GM12872 (cell line): ENCODE measurements at regions not wholly inside any gene's neighbourhood (a gene's known extent, or its start where the extent isn't known, plus 50 kb on each side); places are given as distances from the start of the nearest gene placed in this dataset.

ENCODE experiments used
- TF ChIP-seq, protein P1 (sequence below): IDR thresholded peaks from 3 replicates; pipeline ENCODE4 v1.5.1; 2011; ENCODE audit warnings: low read depth, mild to moderate bottlenecking, low read length, moderate library complexity; ENCODE audit not compliant: insufficient read depth

DNA sequence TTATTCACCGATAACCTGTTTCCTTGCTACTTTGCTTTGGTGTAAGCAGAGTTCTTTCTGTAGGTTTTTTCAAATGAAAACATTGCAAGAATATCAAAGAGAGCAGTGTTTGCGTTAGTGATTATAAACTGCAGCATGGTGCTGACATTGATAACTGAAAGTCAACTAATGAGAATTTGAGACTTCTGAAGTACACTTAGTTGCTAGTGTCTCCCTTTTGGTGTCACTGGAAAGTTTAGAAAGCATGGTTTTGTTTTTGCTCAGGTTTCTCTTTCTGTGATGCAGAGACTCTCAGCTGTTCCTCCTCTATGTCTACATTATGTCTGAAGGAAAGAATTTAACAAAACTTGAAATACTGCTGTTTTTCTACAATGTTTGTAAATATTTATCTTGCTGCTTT lies 80.2 kb upstream of the ZNF169 start:
- TF ChIP-seq, protein P1, sequence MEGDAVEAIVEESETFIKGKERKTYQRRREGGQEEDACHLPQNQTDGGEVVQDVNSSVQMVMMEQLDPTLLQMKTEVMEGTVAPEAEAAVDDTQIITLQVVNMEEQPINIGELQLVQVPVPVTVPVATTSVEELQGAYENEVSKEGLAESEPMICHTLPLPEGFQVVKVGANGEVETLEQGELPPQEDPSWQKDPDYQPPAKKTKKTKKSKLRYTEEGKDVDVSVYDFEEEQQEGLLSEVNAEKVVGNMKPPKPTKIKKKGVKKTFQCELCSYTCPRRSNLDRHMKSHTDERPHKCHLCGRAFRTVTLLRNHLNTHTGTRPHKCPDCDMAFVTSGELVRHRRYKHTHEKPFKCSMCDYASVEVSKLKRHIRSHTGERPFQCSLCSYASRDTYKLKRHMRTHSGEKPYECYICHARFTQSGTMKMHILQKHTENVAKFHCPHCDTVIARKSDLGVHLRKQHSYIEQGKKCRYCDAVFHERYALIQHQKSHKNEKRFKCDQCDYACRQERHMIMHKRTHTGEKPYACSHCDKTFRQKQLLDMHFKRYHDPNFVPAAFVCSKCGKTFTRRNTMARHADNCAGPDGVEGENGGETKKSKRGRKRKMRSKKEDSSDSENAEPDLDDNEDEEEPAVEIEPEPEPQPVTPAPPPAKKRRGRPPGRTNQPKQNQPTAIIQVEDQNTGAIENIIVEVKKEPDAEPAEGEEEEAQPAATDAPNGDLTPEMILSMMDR, result no peak

DNA sequence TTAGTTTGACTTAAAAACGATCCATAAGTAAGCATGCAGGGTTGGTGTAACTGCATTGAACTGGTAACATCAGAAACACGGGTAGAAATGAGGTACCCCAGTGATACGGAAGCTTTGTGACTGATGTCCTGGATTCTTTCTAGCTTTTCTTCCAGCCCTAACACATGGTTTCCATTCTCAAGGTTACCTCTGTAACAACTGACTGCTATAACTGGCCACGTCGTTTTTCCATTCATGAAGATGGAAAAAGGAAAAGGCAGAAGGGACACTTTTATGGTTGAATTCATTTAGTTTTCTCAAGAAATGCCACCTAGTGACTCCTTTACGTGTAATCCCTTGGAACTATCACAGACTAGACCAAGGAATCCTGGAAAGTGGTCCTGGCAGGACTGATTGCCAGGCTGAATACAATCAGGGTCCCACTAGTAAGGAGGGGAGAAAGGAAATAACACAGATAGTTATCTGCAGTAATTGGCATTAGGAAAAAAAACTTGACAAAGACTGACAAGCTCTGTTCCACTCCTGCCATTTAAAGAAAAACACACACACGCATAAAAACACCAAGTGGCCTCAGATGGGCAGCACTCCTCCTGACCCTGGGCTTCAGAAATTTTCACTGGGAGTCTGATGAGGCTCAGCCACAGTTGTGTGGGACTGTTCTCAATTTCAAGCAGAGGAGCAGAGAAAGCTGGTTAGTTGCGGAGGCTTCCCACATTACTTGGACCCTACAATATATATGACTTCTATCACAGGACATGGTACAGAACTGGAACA lies 77.5 kb upstream of the ZNF169 start:
- TF ChIP-seq, protein P1, result no peak

DNA sequence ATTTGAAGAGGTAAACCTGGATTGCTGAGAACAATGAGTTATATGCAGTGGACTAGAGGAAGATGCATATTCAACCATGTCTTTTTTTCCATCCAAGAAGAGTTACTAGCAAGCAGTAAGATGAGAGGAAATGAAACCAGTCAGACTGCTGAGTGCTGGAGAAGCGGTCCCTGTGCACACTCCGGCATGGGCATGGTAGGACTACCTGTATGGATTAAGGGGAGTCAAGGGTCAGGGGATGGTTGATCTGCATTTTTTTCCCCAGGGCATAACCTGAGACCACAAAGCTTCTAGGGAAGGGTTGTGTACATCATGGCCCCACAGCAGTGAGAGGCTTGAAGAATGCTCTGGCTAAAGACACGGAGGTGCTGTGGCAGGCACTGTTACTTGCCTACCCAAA lies 76.6 kb upstream of the ZNF169 start:
- TF ChIP-seq, protein P1, result no peak

DNA sequence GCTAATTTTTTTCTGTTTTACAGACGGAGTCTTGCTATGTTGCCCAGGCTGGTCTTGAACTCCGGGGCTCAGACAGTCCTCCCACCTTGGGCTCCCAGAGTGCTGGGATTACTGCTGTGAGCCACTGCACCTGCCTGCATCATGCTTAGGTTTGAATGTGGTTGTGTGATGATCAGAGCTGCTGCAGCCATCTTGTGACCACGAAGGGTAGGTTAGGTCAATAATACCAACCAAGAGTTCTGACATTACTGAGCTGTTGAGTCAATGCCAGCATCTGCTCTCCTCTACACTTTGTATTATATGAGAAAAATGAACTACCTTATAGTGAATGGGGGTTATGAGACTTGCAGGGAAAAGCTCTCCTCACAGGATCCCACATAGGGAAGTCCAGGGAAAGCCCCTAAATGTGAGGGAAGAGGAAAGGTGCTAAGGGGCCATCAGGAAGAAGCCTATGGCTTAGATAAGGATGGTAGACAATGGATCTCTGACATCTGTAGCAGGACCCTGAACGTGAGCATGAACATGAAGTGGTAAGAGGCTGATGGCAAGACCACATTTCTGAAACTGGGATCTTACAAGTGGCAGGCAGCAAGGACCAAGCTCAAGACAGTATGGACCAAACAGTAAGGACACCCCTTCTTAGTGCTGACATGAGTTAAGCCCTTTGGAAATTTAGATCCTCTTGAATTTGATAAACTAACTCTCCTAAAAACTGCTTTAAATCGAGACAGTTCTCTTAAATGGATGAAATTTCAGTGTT lies 75.7 kb upstream of the ZNF169 start:
- TF ChIP-seq, protein P1, result no peak

DNA sequence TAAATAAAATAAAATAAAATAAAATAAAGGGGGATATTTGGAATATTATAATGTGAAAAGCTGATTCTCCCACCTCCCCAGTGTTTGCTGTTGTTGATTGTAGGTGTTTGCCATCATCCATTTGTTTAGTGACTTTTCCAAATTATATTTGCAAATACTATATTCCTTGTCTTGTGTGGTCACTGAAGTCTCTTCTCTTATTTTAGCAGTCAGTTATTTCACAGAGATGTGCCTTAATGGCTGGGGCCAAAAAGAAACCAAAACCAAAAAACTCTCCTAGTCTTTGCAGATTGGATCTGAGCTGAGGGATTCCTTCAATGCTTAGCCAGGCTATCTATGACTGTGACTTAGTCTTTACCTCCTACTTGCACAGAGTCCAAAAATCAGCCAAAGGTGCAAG lies 70.9 kb upstream of the ZNF169 start:
- TF ChIP-seq, protein P1, result no peak

DNA sequence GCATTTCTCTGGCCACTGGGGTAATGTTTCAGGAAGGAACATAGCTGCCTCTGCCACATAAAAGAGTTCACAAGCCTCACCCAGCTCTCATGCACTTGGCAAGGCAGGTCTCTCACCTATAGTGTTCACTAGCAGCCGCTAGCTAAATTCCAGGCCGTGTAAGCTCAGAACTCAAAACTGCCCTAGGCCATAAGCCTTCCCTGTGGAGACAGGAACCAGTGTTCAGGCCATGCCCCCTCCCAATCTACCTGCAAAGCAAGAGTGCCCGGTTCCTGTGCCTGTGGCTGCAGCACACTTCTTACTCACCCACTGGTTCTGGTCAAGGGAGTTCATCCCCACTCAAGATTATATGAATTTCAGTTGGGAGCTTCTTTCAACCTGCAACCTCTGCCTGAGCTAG lies 60.7 kb upstream of the ZNF169 start:
- TF ChIP-seq, protein P1, result no peak

DNA sequence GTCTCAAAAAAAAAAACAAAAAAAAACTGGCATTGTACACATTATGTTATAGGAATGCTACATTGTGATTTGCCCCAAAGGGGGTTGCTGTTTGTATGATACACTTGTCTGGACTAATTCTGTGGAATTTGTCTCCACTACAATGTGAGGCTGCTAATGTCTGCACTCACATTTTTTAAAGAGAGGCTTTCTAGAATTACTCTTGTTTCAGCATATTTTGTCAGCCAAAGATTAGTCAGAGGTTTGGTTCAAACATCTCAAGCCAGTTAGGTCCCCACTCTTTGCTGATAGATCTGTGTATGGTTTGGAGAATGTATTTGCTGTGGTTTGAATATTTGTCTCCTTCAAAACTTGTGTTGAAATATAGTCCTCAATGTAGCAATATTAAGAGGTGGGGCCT lies 59.3 kb upstream of the ZNF169 start:
- TF ChIP-seq, protein P1, result no peak
